DND-41 (cell line): ENCODE measurements at regions not wholly inside any gene's neighbourhood (a gene's known extent, or its start where the extent isn't known, plus 50 kb on each side); places are given as distances from the start of the nearest gene placed in this dataset.

Experiments used
- ATAC-seq: fragments of 200-7000 bp; cut with Tn5 transposase; 3 replicates; pipeline ENCODE4 v1.9.1; 2021; ENCODE audit warnings: low read depth; ENCODE audit not compliant: insufficient read depth
- DNase-seq: peaks from one replicate; pipeline ENCODE4 v3.0.0-alpha.2; 2020
- H2AFZ ChIP-seq: 2 replicates; pipeline ENCODE4 v1.6.0; 2012; ENCODE audit warnings: low read depth, low read length
- H3K27ac ChIP-seq: 2 replicates; pipeline ENCODE4 v1.5.1; 2012; ENCODE audit warnings: low read length, inconsistent platforms
- H3K27me3 ChIP-seq: fragments of 200-600 bp; sonication (generic); 2 replicates; pipeline ENCODE4 v1.6.0; 2012; ENCODE audit warnings: low read length, mild to moderate bottlenecking, inconsistent platforms; ENCODE audit not compliant: insufficient read depth, poor library complexity
- H3K36me3 ChIP-seq: 2 replicates; pipeline ENCODE4 v1.5.1; 2012; ENCODE audit warnings: low read length, inconsistent platforms; ENCODE audit not compliant: insufficient read depth
- H3K4me1 ChIP-seq: 2 replicates; pipeline ENCODE4 v1.5.1; 2012; ENCODE audit warnings: mild to moderate bottlenecking, low read length; ENCODE audit not compliant: insufficient read depth
- H3K4me2 ChIP-seq: 2 replicates; pipeline ENCODE4 v1.6.0; 2012; ENCODE audit warnings: mild to moderate bottlenecking, moderate library complexity, low read length, inconsistent platforms; ENCODE audit not compliant: insufficient read depth
- H3K4me3 ChIP-seq, 2 experiments: fragments of 200-600 bp in 1 of 2; shearing (Covaris generic) in 1 of 2; 2 replicates each; pipeline ENCODE4 v1.5.1; 2012 to 2016; ENCODE audit warnings: inconsistent platforms in 2 of 2, low read length in 2 of 2, mild to moderate bottlenecking in 2 of 2, low read depth in 1 of 2, moderate library complexity in 1 of 2
- H3K79me2 ChIP-seq: 2 replicates; pipeline ENCODE4 v1.6.0; 2012; ENCODE audit warnings: low read length, inconsistent platforms; ENCODE audit not compliant: insufficient read depth
- H3K9ac ChIP-seq: 2 replicates; pipeline ENCODE4 v1.6.0; 2012; ENCODE audit warnings: low read depth, mild to moderate bottlenecking, inconsistent platforms, low read length, moderate library complexity
- H3K9me3 ChIP-seq: 2 replicates; pipeline ENCODE4 v1.5.1; 2012; ENCODE audit warnings: low read length, moderate library complexity, mild to moderate bottlenecking, inconsistent platforms; ENCODE audit not compliant: insufficient read depth, severe bottlenecking
- H4K20me1 ChIP-seq: 2 replicates; pipeline ENCODE4 v1.6.0; 2012; ENCODE audit warnings: low read length; ENCODE audit not compliant: insufficient read depth
- EZH2 ChIP-seq: IDR thresholded peaks from 3 replicates; pipeline ENCODE4 v1.6.1; 2012; ENCODE audit warnings: borderline replicate concordance, low read depth, mild to moderate bottlenecking, moderate library complexity, low read length, inconsistent platforms; ENCODE audit not compliant: severe bottlenecking
- TF ChIP-seq, protein P1 (sequence below): IDR thresholded peaks from 2 replicates; pipeline ENCODE4 v1.5.1; 2012; ENCODE audit warnings: borderline replicate concordance, low read length, moderate library complexity, mild to moderate bottlenecking; ENCODE audit not compliant: poor library complexity, severe bottlenecking; ENCODE audit errors: extremely low read depth

DNA sequence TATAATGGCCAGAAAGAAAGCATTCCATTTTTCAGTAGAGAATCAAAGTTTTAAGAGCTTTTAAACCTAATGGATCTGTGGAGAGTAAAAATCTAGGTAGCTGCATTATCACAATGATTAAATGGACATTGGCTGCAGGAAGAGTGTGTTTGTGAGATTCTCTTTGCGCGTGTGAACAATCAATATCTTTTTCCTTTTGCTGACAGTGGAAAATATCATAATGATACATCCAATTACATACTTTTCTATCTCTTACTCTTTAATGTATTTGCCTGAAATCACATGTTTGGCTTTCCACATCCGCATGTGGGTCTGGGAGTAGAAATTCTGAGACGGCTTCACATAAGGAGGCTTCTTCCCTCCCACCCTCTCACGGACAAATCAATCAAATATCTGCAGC, 69.8 kb upstream of the DUSP22 start:
- no peak overlapping the region for H3K27ac ChIP-seq
- H3K9ac ChIP-seq, result no peak overlapping the region
- no peak overlapping the region for H2AFZ ChIP-seq
- no peak overlapping the region for H3K4me3 ChIP-seq
- TF ChIP-seq, protein P1, sequence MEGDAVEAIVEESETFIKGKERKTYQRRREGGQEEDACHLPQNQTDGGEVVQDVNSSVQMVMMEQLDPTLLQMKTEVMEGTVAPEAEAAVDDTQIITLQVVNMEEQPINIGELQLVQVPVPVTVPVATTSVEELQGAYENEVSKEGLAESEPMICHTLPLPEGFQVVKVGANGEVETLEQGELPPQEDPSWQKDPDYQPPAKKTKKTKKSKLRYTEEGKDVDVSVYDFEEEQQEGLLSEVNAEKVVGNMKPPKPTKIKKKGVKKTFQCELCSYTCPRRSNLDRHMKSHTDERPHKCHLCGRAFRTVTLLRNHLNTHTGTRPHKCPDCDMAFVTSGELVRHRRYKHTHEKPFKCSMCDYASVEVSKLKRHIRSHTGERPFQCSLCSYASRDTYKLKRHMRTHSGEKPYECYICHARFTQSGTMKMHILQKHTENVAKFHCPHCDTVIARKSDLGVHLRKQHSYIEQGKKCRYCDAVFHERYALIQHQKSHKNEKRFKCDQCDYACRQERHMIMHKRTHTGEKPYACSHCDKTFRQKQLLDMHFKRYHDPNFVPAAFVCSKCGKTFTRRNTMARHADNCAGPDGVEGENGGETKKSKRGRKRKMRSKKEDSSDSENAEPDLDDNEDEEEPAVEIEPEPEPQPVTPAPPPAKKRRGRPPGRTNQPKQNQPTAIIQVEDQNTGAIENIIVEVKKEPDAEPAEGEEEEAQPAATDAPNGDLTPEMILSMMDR, result no peak
- TF ChIP-seq EZH2, result no peak
- no peaks in the 10 kb centered on the region for H3K4me1 ChIP-seq
- DNase-seq (no peak), ATAC-seq (no peak)
- no peaks in the 10 kb centered on the region for H4K20me1 ChIP-seq
- H3K9me3 ChIP-seq, result no peaks in the 10 kb centered on the region
- H3K36me3 ChIP-seq, result no peaks in the 10 kb centered on the region
- no peaks in the 10 kb centered on the region for H3K79me2 ChIP-seq
- peaks cover 3% of the 10 kb centered on the region for H3K27me3 ChIP-seq
- H3K4me2 ChIP-seq, result no peak overlapping the region

DNA sequence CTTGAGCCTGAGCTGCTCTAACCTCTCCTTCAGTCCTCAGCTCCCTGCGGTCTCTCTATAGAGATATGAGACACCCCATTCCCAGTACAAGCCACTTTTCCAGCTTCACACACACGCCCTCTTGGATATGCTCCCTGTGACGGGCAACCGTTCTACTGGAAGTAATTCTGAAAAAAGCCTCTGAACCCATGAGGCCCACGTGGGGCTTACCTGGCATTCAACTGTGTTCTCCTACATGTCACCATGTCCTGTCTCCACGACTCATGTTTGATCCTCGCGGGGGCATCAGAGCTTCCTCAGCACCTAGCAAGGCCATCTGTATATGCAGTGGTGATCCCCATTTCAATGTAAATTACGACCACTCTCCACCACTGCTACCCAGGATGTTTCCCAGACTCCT, 69.2 kb upstream of the DUSP22 start:
- Histone ChIP-seq H3K4me1 (no peaks in the 10 kb centered on the region), H3K27me3 (peaks cover 3% of the 10 kb centered on the region), H3K27ac (no peak overlapping the region), H3K4me3 (no peak overlapping the region), H3K9me3 (no peaks in the 10 kb centered on the region), H2AFZ (no peak overlapping the region), H4K20me1 (no peaks in the 10 kb centered on the region), H3K36me3 (no peaks in the 10 kb centered on the region), H3K4me2 (no peak overlapping the region), H3K79me2 (no peaks in the 10 kb centered on the region), H3K9ac (no peak overlapping the region)
- ATAC-seq (no peak), DNase-seq (no peak)
- TF ChIP-seq, protein P1, result no peak
- no peak for TF ChIP-seq EZH2

DNA sequence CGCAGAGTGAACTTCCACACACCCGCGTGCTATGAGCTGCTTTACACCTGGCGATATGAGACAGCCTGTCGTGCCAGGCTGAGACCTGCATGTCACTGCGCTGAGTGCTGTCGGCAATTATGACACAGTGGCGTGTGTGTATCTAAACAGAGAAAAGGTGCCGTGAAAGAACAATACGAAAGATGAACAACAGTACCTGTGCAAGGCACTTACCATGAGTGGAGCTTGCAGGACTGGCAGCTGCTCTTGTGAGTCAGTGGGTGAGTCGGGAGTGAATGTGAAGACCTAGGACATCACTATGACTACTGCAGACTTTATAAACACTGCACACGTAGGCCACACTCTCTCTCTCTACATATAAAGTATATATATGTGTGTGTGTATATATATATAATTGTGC, 68.5 kb upstream of the DUSP22 start:
- no peaks in the 10 kb centered on the region for H3K36me3 ChIP-seq
- no peaks in the 10 kb centered on the region for H3K79me2 ChIP-seq
- no peaks in the 10 kb centered on the region for H3K9me3 ChIP-seq
- H3K4me2 ChIP-seq, result no peak overlapping the region
- ATAC-seq, result no peak
- H4K20me1 ChIP-seq, result no peaks in the 10 kb centered on the region
- no peak overlapping the region for H3K4me3 ChIP-seq
- peaks cover 3% of the 10 kb centered on the region for H3K27me3 ChIP-seq
- no peak for DNase-seq
- TF ChIP-seq, protein P1, result no peak
- TF ChIP-seq EZH2, result no peak
- H3K4me1 ChIP-seq, result no peaks in the 10 kb centered on the region
- H3K9ac ChIP-seq, result no peak overlapping the region
- no peak overlapping the region for H3K27ac ChIP-seq
- no peak overlapping the region for H2AFZ ChIP-seq

DNA sequence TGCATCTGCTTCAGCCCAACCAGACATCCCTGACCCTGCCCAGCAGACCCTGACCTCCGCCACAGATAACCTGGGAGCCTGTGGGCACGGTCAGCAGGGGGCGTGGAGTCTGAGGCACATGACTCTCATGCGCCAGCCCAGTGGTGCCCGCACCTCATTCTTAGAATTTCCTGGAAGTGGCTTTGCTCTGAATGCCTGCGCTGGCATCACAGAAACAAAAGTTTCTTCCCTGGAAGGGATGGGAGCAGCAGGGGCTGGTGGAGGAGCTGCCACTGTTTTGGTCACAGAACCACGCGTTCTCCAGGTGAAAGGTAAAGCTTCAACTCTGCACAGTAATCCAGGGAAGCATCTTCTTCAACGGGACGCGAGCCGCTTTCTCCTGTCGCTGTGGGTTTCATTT, 67.9 kb upstream of the DUSP22 start:
- TF ChIP-seq, protein P1, result no peak
- Histone ChIP-seq H2AFZ (no peak overlapping the region), H3K4me1 (no peaks in the 10 kb centered on the region), H3K9me3 (no peaks in the 10 kb centered on the region), H3K9ac (no peak overlapping the region), H3K27me3 (peaks cover 3% of the 10 kb centered on the region), H3K36me3 (no peaks in the 10 kb centered on the region), H4K20me1 (no peaks in the 10 kb centered on the region), H3K4me3 (no peak overlapping the region), H3K4me2 (no peak overlapping the region), H3K79me2 (no peaks in the 10 kb centered on the region), H3K27ac (no peak overlapping the region)
- ATAC-seq, result no peak
- DNase-seq, result no peak
